ENCODE measurements at regions not wholly inside any gene's neighbourhood (a gene's known extent, or its start where the extent isn't known, plus 50 kb on each side); places are given as distances from the start of the nearest gene placed in this dataset.

DNA sequence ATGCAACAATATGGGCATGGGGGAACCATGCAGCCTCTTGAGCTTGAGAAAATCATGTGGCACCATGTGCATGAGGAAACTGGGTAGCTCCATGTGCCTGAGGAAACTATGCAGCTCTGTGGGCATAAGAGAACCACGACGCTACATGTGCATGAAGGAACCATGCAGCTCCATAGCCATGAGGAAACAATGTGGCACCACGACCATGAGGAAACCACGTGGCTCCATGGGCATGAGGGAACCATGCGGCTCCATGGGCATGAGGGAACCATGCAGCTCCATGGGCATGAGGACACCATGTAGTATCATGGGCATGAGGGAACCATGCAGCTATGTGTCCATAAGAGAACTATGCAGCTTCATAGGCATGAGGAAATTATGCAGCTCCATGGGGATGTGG, 140.8 kb downstream of the CAVIN4 start:
- H3K9me3 ChIP-seq: no peaks in the 10 kb centered on the region
- TF ChIP-seq, protein P1, sequence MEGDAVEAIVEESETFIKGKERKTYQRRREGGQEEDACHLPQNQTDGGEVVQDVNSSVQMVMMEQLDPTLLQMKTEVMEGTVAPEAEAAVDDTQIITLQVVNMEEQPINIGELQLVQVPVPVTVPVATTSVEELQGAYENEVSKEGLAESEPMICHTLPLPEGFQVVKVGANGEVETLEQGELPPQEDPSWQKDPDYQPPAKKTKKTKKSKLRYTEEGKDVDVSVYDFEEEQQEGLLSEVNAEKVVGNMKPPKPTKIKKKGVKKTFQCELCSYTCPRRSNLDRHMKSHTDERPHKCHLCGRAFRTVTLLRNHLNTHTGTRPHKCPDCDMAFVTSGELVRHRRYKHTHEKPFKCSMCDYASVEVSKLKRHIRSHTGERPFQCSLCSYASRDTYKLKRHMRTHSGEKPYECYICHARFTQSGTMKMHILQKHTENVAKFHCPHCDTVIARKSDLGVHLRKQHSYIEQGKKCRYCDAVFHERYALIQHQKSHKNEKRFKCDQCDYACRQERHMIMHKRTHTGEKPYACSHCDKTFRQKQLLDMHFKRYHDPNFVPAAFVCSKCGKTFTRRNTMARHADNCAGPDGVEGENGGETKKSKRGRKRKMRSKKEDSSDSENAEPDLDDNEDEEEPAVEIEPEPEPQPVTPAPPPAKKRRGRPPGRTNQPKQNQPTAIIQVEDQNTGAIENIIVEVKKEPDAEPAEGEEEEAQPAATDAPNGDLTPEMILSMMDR (IDR thresholded peaks at IDR 0.05): no peak
- no peak for TF ChIP-seq POLR2A (IDR thresholded peaks at IDR 0.05)
- ATAC-seq (no peak), DNase-seq (no peak)
- no peaks in the 10 kb centered on the region for H3K4me1 ChIP-seq
- no peaks in the 10 kb centered on the region for H3K27me3 ChIP-seq
- no peak overlapping the region for H3K4me3 ChIP-seq
- intact Hi-C loops (cut with DNase I): loop anchor here in 7 of 10 donors (5.0 to 10.0 kb wide), 4 partner anchors 514 to 594 kb away; no protein-coding TSS in a partner anchor
- no peak overlapping the region for H3K27ac ChIP-seq
- 84 to 94% (median 90%) methylated on average over 5 of the region's 5 CpGs for WGBS, 4 donors
- no peaks in the 10 kb centered on the region for H3K36me3 ChIP-seq

DNA sequence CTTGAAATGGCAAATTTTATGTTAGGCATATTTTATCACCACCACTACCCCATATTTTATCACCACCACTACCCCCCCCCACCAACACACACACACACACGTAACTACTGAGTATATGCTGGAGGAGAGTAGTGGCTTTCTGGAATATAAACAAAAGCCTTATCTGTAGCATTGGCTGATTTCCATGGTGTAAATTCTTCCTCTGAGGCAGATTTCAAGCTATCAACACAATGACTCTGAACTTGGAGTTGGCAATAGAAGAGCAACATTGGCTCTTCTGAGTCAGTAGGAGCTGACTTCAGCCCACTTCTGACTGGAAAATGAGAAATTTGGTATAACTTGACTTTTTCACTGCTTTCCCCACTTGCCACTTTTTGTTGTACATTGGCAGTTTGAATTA, 143.0 kb downstream of the CAVIN4 start:
- TF ChIP-seq POLR2A (IDR thresholded peaks at IDR 0.05): no peak
- TF ChIP-seq, protein P1 (IDR thresholded peaks at IDR 0.05): no peak
- no peak overlapping the region for H3K4me3 ChIP-seq
- ATAC-seq: no peak

DNA sequence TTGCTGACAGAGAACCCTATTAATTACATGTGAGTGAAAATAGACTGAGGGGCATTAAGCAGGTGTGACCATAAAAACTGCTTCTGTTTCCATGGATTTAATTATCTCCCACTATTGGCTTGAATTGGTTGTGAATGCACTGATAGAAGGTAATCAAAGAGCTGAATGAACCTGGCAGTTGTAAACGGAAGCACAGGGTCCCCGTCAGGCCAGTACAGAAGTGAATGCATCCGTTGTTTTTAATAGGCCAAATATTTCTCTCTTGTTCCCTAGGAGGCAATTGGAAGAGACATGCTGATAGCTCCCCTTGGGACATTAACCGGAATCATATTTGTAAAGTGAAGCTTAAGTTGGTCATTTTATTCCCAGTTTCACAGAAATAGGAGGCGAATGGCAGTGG, 147.0 kb downstream of the CAVIN4 start:
- 49 to 66% (median 57%) methylated on average over 5 of the region's 5 CpGs for WGBS, 4 donors
- intact Hi-C loops (cut with DNase I): no loop called here
- TF ChIP-seq, protein P1 (IDR thresholded peaks at IDR 0.05): no peak
- no peak for TF ChIP-seq POLR2A (IDR thresholded peaks at IDR 0.05)
- ATAC-seq (no peak), DNase-seq (no peak)
- Histone ChIP-seq H3K27me3 (no peaks in the 10 kb centered on the region), H3K9me3 (no peaks in the 10 kb centered on the region), H3K4me3 (no peak overlapping the region), H3K36me3 (no peaks in the 10 kb centered on the region), H3K27ac (no peak overlapping the region), H3K4me1 (no peaks in the 10 kb centered on the region)

More for the DNA sequence above, 143.0 kb downstream of the CAVIN4 start:
- WGBS, 4 donors: 10 to 15% (median 12%) methylated on average over 1 of the region's 1 CpG
- Histone ChIP-seq H3K36me3 (no peaks in the 10 kb centered on the region), H3K4me1 (no peaks in the 10 kb centered on the region), H3K27me3 (no peaks in the 10 kb centered on the region), H3K27ac (no peak overlapping the region), H3K9me3 (no peaks in the 10 kb centered on the region)
- intact Hi-C loops (cut with DNase I): no loop called here
- DNase-seq: no peak

DNA sequence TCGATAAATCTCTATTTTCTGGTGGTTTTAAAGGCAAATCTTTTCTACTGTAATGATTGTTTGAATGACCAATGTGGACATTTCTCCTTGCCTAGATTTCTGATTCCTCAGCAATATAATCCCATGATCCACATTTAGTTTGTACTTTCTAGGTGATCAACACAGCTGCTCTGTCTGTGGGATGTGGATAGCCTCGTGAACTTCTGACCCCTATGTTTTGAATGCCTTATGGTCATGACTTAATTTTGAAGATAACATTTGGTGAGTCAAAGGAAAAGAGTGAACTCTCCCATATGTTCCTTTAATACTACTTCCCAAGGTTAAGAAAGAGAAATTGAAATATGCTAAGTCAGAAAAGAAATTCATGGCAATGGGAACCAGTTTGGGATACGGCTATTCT, 147.5 kb downstream of the CAVIN4 start:
- Histone ChIP-seq H3K27me3 (no peaks in the 10 kb centered on the region), H3K4me1 (no peaks in the 10 kb centered on the region), H3K36me3 (no peaks in the 10 kb centered on the region), H3K9me3 (no peaks in the 10 kb centered on the region), H3K27ac (no peak overlapping the region), H3K4me3 (no peak overlapping the region)
- no peak for DNase-seq
- intact Hi-C loops (cut with DNase I): no loop called here
- WGBS, 4 donors: 53 to 67% (median 63%) methylated on average over 3 of the region's 3 CpGs
- no peak for ATAC-seq
- TF ChIP-seq, protein P1 (IDR thresholded peaks at IDR 0.05): no peak
- no peak for TF ChIP-seq POLR2A (IDR thresholded peaks at IDR 0.05)

All from heart left ventricle (tissue), 16 donors.